Tibial nerve (tissue), 4 donors: ENCODE measurements at regions not wholly inside any gene's neighbourhood (a gene's known extent, or its start where the extent isn't known, plus 50 kb on each side); places are given as distances from the start of the nearest gene placed in this dataset.

Experiments used
- DNase-seq, 2 donors: peaks; one replicate each; pipeline ENCODE4 v3.0.0-alpha.2; 2019; ENCODE audit warnings: low spot score in 2 of 2
- H3K27ac ChIP-seq, 4 donors: fragments of 200-600 bp; sonication (generic) in 3 of 4; one replicate each; pipeline ENCODE4 v1.5.1; 2017 to 2019; ENCODE audit warnings: mild to moderate bottlenecking in 1 of 4
- H3K27me3 ChIP-seq, 2 donors: fragments of 200-600 bp; sonication (generic) in 1 of 2; one replicate each; pipeline versions ENCODE4 v1.5.1 to v1.6.0; 2017 to 2019
- H3K36me3 ChIP-seq, 3 donors: fragments of 200-600 bp; sonication (generic); one replicate each; pipeline ENCODE4 v1.5.1; 2018 to 2019
- H3K4me1 ChIP-seq, 4 donors: fragments of 200-600 bp; sonication (generic) in 3 of 4; one replicate each; pipeline ENCODE4 v1.5.1; 2017 to 2019
- H3K4me3 ChIP-seq, 4 donors: fragments of 200-600 bp; sonication (generic) in 3 of 4; one replicate each; pipeline ENCODE4 v1.5.1; 2017 to 2019; ENCODE audit warnings: mild to moderate bottlenecking in 1 of 4, moderate library complexity in 1 of 4
- H3K9me3 ChIP-seq, 4 donors: fragments of 200-600 bp; sonication (generic) in 3 of 4; one replicate each; pipeline ENCODE4 v1.5.1; 2017 to 2019
- CTCF ChIP-seq, 5 experiments: fragments of 200-600 bp in 3 of 5; fragments of 450-650 bp in 2 of 5; sonication (generic) in 3 of 5; IDR thresholded peaks; one replicate each; pipeline ENCODE4 v1.5.1; 2016 to 2019; ENCODE audit warnings: antibody characterized with exemption in 5 of 5, mild to moderate bottlenecking in 3 of 5, moderate library complexity in 2 of 5
- EP300 ChIP-seq, 2 donors: sonication (generic); formaldehyde crosslinking; IDR thresholded peaks; one replicate each; pipeline ENCODE4 v1.6.1; 2017; ENCODE audit warnings: antibody characterized with exemption in 2 of 2, mild to moderate bottlenecking in 1 of 2
- POLR2A ChIP-seq, 2 donors: fragments of 450-650 bp; IDR thresholded peaks; one replicate each; pipeline ENCODE4 v1.6.1; 2017; ENCODE audit warnings: antibody characterized with exemption in 2 of 2, mild to moderate bottlenecking in 2 of 2, moderate library complexity in 2 of 2
- WGBS, 2 donors: methylation state at CpG; one replicate each; pipeline ENCODE4 v1.1.5; 2018; 5-methylcytosine and 5-hydroxymethylcytosine counted together

- peak; percentile 16 to 47 for DNase-seq
- peak overlapping the region in 2 of 4 donors; percentile 62 to 73 for H3K4me3 ChIP-seq
- no peaks in the 10 kb centered on the region for H3K36me3 ChIP-seq
Observed at GRCh38 chrY:7272556-7273195, 361.1 kb upstream of the AMELY start.

GRCh38 chrY:7263773-7264172, 352.2 kb upstream of the AMELY start:
- WGBS, 2 donors = no CpG with 5 or more reads among the region's 29 CpGs
- no peak for DNase-seq
- no peaks in the 10 kb centered on the region for H3K9me3 ChIP-seq
- H3K27ac ChIP-seq = no peak overlapping the region
- H3K4me3 ChIP-seq = no peak overlapping the region
- TF ChIP-seq POLR2A (IDR thresholded peaks at IDR 0.05) (no peak), CTCF (IDR thresholded peaks at IDR 0.05) (no peak), EP300 (IDR thresholded peaks at IDR 0.05) (no peak)
- H3K36me3 ChIP-seq = no peaks in the 10 kb centered on the region
- H3K4me1 ChIP-seq = no peaks in the 10 kb centered on the region
- no peaks in the 10 kb centered on the region for H3K27me3 ChIP-seq

More at GRCh38 chrY:7272556-7273195, 361.1 kb upstream of the AMELY start:
- no peak for TF ChIP-seq POLR2A (IDR thresholded peaks at IDR 0.05)
- peak in 1 of 5 experiments; percentile 36 for TF ChIP-seq CTCF (IDR thresholded peaks at IDR 0.05)
- no peak for TF ChIP-seq EP300 (IDR thresholded peaks at IDR 0.05)
- Histone ChIP-seq H3K27ac (peak overlapping the region in 2 of 4 donors; percentile 82 to 89), H3K27me3 (no peaks in the 10 kb centered on the region), H3K4me1 (no peaks in the 10 kb centered on the region), H3K9me3 (no peaks in the 10 kb centered on the region)
- WGBS, 2 donors = 0% methylated on average over 6 of the region's 24 CpGs; no CpG with 5 or more reads in 1 of the 2 donors

- Histone ChIP-seq H3K9me3 (no peaks in the 10 kb centered on the region), H3K4me1 (no peaks in the 10 kb centered on the region), H3K27me3 (no peaks in the 10 kb centered on the region), H3K36me3 (no peaks in the 10 kb centered on the region), H3K4me3 (no peak overlapping the region), H3K27ac (no peak overlapping the region)
- WGBS, 2 donors = 95% methylated on average over 4 of the region's 4 CpGs; no CpG with 5 or more reads in 1 of the 2 donors
- DNase-seq = no peak
- TF ChIP-seq POLR2A (IDR thresholded peaks at IDR 0.05) = no peak
- TF ChIP-seq EP300 (IDR thresholded peaks at IDR 0.05) = no peak
- TF ChIP-seq CTCF (IDR thresholded peaks at IDR 0.05) = no peak
Observed at GRCh38 chrY:7262531-7262930, 351.0 kb upstream of the AMELY start.

- Histone ChIP-seq H3K9me3 (no peaks in the 10 kb centered on the region), H3K27me3 (no peaks in the 10 kb centered on the region), H3K4me1 (no peaks in the 10 kb centered on the region), H3K4me3 (no peak overlapping the region), H3K27ac (no peak overlapping the region), H3K36me3 (no peaks in the 10 kb centered on the region)
- no peak for DNase-seq
- WGBS, 2 donors = 51% methylated on average over 6 of the region's 6 CpGs; no CpG with 5 or more reads in 1 of the 2 donors
- TF ChIP-seq POLR2A (IDR thresholded peaks at IDR 0.05) (no peak), CTCF (IDR thresholded peaks at IDR 0.05) (no peak), EP300 (IDR thresholded peaks at IDR 0.05) (no peak)
Observed at GRCh38 chrY:7261254-7261653, 349.7 kb upstream of the AMELY start.

GRCh38 chrY:7240101-7240500, 328.5 kb upstream of the AMELY start:
- no peak for DNase-seq
- 81% methylated on average over 6 of the region's 6 CpGs; no CpG with 5 or more reads in 1 of the 2 donors for WGBS, 2 donors
- Histone ChIP-seq H3K36me3 (no peaks in the 10 kb centered on the region), H3K27ac (no peak overlapping the region), H3K4me1 (no peaks in the 10 kb centered on the region), H3K4me3 (no peak overlapping the region), H3K9me3 (no peaks in the 10 kb centered on the region), H3K27me3 (no peaks in the 10 kb centered on the region)
- no peak for TF ChIP-seq EP300 (IDR thresholded peaks at IDR 0.05)
